ENCODE measurements at regions not wholly inside any gene's neighbourhood (a gene's known extent, or its start where the extent isn't known, plus 50 kb on each side); places are given as distances from the start of the nearest gene placed in this dataset.

- TF ChIP-seq, protein P1, sequence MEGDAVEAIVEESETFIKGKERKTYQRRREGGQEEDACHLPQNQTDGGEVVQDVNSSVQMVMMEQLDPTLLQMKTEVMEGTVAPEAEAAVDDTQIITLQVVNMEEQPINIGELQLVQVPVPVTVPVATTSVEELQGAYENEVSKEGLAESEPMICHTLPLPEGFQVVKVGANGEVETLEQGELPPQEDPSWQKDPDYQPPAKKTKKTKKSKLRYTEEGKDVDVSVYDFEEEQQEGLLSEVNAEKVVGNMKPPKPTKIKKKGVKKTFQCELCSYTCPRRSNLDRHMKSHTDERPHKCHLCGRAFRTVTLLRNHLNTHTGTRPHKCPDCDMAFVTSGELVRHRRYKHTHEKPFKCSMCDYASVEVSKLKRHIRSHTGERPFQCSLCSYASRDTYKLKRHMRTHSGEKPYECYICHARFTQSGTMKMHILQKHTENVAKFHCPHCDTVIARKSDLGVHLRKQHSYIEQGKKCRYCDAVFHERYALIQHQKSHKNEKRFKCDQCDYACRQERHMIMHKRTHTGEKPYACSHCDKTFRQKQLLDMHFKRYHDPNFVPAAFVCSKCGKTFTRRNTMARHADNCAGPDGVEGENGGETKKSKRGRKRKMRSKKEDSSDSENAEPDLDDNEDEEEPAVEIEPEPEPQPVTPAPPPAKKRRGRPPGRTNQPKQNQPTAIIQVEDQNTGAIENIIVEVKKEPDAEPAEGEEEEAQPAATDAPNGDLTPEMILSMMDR (IDR thresholded peaks at IDR 0.05; ENCODE audit: borderline replicate concordance, control extremely low read depth, extremely low read depth, insufficient read depth, missing control alignments) = no peak
- no peak for DNase-seq (ENCODE audit: low spot score)
- in situ Hi-C loops (cut with MboI; ENCODE audit: low sequenced_read_pairs, unreplicated experiment) = no loop called here
Observed at GRCh38 chr9:107626118-107626517, 136.5 kb upstream of the KLF4 start.

- in situ Hi-C loops (cut with MboI; ENCODE audit: low sequenced_read_pairs, unreplicated experiment) = no loop called here
- DNase-seq (ENCODE audit: low spot score) = no peak
- TF ChIP-seq, protein P1 (IDR thresholded peaks at IDR 0.05; ENCODE audit: borderline replicate concordance, control extremely low read depth, extremely low read depth, insufficient read depth, missing control alignments) = no peak
Observed at GRCh38 chr9:107625383-107625984, 135.9 kb upstream of the KLF4 start.

- in situ Hi-C loops (cut with MboI; ENCODE audit: low sequenced_read_pairs, unreplicated experiment) = no loop called here
- TF ChIP-seq, protein P1 (IDR thresholded peaks at IDR 0.05; ENCODE audit: borderline replicate concordance, control extremely low read depth, extremely low read depth, insufficient read depth, missing control alignments) = no peak
- DNase-seq (ENCODE audit: low spot score) = no peak
Observed at GRCh38 chr9:107624234-107624948, 134.8 kb upstream of the KLF4 start.

- TF ChIP-seq, protein P1 (IDR thresholded peaks at IDR 0.05; ENCODE audit: borderline replicate concordance, control extremely low read depth, extremely low read depth, insufficient read depth, missing control alignments) = no peak
- in situ Hi-C loops (cut with MboI; ENCODE audit: low sequenced_read_pairs, unreplicated experiment) = no loop called here
Observed at GRCh38 chr9:107621436-107621835, 131.9 kb upstream of the KLF4 start.

DNA sequence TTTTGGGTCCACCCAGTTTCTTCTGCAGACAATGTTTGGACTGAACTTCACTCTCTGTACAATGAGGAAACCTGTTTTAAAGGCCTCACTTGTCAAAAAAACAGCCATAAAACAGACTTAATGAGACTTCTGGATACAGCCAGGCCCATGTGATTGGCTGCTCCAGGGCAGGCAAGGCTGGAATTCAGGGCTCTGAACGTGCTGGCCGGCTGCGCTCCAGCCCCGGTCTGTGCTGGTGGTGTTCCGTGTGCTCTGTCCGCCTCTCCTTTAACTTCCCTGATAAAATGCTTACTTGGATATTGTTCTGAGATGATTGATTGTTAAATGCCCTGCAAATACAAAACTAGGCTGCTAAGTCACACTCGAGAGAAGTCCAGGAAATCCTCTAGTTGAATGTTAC, 131.2 kb upstream of the KLF4 start:
- DNase-seq (ENCODE audit: low spot score) = no peak
- in situ Hi-C loops (cut with MboI; ENCODE audit: low sequenced_read_pairs, unreplicated experiment) = no loop called here
- TF ChIP-seq, protein P1 (IDR thresholded peaks at IDR 0.05; ENCODE audit: borderline replicate concordance, control extremely low read depth, extremely low read depth, insufficient read depth, missing control alignments) = no peak

More at GRCh38 chr9:107621436-107621835, 131.9 kb upstream of the KLF4 start:
- DNase-seq (ENCODE audit: low spot score) = no peak

GRCh38 chr9:107620236-107620635, 130.7 kb upstream of the KLF4 start:
- no peak for DNase-seq (ENCODE audit: low spot score)
- in situ Hi-C loops (cut with MboI; ENCODE audit: low sequenced_read_pairs, unreplicated experiment) = no loop called here
- TF ChIP-seq, protein P1 (IDR thresholded peaks at IDR 0.05; ENCODE audit: borderline replicate concordance, control extremely low read depth, extremely low read depth, insufficient read depth, missing control alignments) = no peak
